NCI-H1694 treated with DMSO at 0.1 percent for 48 hours (cell line): ENCODE measurements at regions not wholly inside any gene's neighbourhood (a gene's known extent, or its start where the extent isn't known, plus 50 kb on each side); places are given as distances from the start of the nearest gene placed in this dataset.

Experiments
- DNase-seq: peaks from one replicate; lab custom pipeline; 2025; lab: John Stamatoyannopoulos, UW

GRCh38 chr14:82445810-82446570 lies 912.3 kb upstream of the SEL1L start:
- DNase-seq: no peak

GRCh38 chr14:82447586-82447985 lies 913.9 kb upstream of the SEL1L start:
- peak; percentile 78 for DNase-seq

GRCh38 chr14:82449926-82450468 lies 916.3 kb upstream of the SEL1L start:
- DNase-seq: no peak

GRCh38 chr14:82451675-82452074 lies 918.0 kb upstream of the SEL1L start:
- DNase-seq: no peak

GRCh38 chr14:82482345-82482744 lies 948.7 kb upstream of the SEL1L start:
- DNase-seq: no peak

- DNase-seq: no peak
Measured at GRCh38 chr14:82488473-82488872, 954.8 kb upstream of the SEL1L start.

GRCh38 chr14:82490397-82490796 lies 956.7 kb upstream of the SEL1L start:
- DNase-seq: no peak

GRCh38 chr14:82492157-82492556 lies 958.5 kb upstream of the SEL1L start:
- DNase-seq: no peak

GRCh38 chr14:82500222-82500621 lies 966.6 kb upstream of the SEL1L start:
- DNase-seq: no peak

GRCh38 chr14:82501554-82501953 lies 967.9 kb upstream of the SEL1L start:
- DNase-seq: no peak

- no peak for DNase-seq
Measured at GRCh38 chr14:82502043-82502442, 968.4 kb upstream of the SEL1L start.

- no peak for DNase-seq
Measured at GRCh38 chr14:82504894-82505293, 971.2 kb upstream of the SEL1L start.

GRCh38 chr14:82510007-82510406 lies 976.4 kb upstream of the SEL1L start:
- DNase-seq: no peak

- no peak for DNase-seq
Measured at GRCh38 chr14:82511399-82511798, 977.7 kb upstream of the SEL1L start.

GRCh38 chr14:82520765-82521164 lies 987.1 kb upstream of the SEL1L start:
- DNase-seq: peak; percentile 16

GRCh38 chr14:82521191-82521590 lies 987.5 kb upstream of the SEL1L start:
- no peak for DNase-seq

GRCh38 chr14:82528016-82528415 lies 994.4 kb upstream of the SEL1L start:
- DNase-seq: peak; percentile 88

GRCh38 chr14:82533351-82533750 lies 999.7 kb upstream of the SEL1L start:
- DNase-seq: no peak

- no peak for DNase-seq
Measured at GRCh38 chr14:82536566-82536965, 1002.9 kb upstream of the SEL1L start.

GRCh38 chr14:82537831-82538230 lies 1004.2 kb upstream of the SEL1L start:
- DNase-seq: no peak

GRCh38 chr14:82546401-82546800 lies 1012.7 kb upstream of the SEL1L start:
- no peak for DNase-seq

GRCh38 chr14:82549306-82549990 lies 1015.8 kb upstream of the SEL1L start:
- DNase-seq: no peak

- no peak for DNase-seq
Measured at GRCh38 chr14:82562881-82563280, 1029.2 kb upstream of the SEL1L start.
